K562 (cell line): ENCODE measurements at regions not wholly inside any gene's neighbourhood (a gene's known extent, or its start where the extent isn't known, plus 50 kb on each side); places are given as distances from the start of the nearest gene placed in this dataset.

Experiments
- POLR2G ChIP-seq: fragments of 200-400 bp; formaldehyde crosslinking; IDR thresholded peaks from 2 replicates; pipeline ENCODE4 v1.6.1; 2017; ENCODE audit warnings: low read depth, mild to moderate bottlenecking, antibody characterized with exemption, low read length, moderate library complexity
- ZNF780A ChIP-seq: fragments of 250-450 bp; sonication (Bioruptor Pico); IDR thresholded peaks from 2 replicates; pipeline ENCODE4 v1.5.0; 2021; ENCODE audit warnings: mild to moderate bottlenecking

GRCh38 chr1:14334336-14335176 is 263.9 kb upstream of the KAZN start:
- TF ChIP-seq POLR2G (no peak), ZNF780A (CRISPR knock-in tag) (no peak)
